NCI-H2171 (cell line): ENCODE measurements at regions not wholly inside any gene's neighbourhood (a gene's known extent, or its start where the extent isn't known, plus 50 kb on each side); places are given as distances from the start of the nearest gene placed in this dataset.
A peak's percentile ranks its signal among the peaks of the same experiment; 100 is the strongest.
"Not testable (repeated sequence)": the region's sequence is repeated elsewhere in the genome, so short reads cannot be mapped to it uniquely, and the experiment has no call there.

Experiments
- DNase-seq: peaks from one replicate; lab custom pipeline; 2025; lab: John Stamatoyannopoulos, UW

DNA sequence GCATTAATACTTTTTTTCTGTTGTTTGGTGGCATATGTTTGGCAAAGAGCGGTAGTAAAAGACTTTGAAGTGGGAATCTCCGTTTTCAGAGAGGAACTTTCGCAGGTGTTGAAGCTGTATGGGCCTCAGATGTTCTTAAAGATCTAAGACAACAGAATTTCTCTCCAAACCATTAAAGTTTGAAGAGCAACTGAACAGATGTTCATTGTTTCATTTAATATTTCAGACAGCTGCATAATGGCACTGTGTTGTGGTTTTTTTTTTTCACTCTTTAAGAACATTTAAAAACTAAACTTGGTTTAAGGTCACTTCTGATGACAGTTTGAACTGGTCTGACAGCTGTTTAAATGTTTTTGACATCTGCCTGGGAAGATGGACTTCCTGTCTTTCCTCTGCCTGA is 882.7 kb upstream of the PCDH10 start:
- peak; percentile 34 for DNase-seq

DNA sequence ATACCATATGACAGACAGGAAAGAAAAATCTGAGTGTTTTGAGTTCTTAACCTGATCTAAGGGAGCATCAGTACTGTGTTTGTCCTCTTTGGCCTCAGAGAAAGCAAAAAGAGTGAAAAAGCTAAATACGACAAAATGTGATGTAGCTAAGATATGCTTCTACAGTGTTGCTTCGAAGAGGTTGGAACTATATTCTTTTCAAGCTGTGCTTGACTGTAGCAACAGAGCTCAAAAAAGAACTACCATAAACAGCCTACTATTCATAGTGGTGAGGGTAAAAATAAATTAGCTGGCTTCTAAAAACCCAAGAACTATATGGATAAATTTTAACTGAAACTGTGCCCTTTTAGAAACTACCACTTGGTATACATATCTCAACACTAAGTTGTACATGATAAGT is 881.8 kb upstream of the PCDH10 start:
- DNase-seq, result no peak

DNA sequence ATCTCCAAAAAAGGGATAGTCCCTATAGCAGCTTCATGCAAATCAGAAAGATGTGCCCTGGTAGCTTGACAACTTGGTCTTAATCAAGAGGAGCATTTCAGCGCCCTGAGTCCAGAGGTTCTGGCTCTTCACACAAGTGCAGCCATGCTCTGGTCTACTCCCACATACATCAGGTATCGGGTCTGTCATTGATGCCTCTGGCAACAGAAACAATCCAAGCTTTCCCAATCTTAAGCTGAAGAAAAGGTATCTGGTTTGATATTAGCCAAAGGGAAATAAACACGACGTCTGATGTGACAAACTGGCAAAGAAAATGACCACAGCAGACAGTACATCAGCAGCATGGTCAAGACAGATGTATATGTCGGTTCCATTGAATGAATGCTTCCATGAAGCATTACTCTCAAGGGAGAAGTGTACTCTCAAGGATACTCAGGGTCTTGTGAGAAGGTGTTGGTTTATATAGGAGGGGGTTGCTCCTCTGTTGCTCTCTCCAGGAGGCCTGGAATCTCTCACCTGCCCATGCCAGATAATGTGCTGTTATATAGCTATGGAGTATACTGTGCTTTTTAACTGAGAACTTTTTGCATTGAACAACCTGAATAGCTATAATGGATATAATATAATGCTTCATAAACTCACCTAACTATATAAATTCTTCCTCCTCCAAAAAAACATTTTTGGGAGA is 879.6 kb upstream of the PCDH10 start:
- DNase-seq, result no peak

DNA sequence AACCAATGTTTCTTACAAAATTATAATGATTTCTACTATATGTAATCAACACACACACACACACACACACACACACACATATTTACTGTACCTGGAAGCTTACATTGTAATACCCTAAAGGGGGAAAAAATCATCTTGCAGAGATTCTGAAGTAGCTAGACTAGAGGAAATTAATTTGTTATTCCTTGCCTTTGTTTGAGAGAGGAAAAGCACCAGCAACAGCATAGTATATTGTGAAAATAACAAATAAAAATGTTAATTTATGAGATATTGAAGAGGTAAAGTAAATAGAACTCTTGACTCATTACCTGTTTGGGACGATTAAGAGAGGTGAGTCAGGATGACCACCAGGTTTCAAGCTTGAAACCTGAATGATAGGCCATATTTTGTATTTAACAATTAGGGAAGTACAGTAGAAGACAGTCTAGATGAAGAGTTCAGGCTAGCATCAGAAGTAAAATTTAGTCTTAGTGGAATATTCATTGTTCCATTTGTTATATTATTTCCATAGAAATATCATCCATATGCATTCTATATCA is 873.4 kb upstream of the PCDH10 start:
- no peak for DNase-seq

DNA sequence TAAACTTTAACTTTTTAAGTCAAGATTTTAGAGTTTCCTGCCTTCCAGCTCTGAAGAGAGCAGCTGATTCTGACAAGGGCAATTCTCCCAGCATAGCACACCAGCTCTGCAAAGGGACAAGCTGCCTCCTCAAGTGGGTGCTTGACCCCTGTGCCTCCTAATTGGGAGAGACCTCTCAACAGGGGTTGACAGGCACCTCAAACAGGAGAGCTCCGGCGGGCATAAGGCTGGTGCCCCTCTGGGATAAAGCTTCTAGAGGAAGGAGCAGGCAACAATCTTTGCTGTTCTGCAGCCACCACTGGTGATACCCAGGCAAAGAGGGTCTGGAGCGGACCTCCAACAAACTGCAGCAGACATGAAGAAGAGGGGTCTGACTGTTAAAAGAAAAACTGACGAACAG is 872.9 kb upstream of the PCDH10 start:
- DNase-seq, result no peak

DNA sequence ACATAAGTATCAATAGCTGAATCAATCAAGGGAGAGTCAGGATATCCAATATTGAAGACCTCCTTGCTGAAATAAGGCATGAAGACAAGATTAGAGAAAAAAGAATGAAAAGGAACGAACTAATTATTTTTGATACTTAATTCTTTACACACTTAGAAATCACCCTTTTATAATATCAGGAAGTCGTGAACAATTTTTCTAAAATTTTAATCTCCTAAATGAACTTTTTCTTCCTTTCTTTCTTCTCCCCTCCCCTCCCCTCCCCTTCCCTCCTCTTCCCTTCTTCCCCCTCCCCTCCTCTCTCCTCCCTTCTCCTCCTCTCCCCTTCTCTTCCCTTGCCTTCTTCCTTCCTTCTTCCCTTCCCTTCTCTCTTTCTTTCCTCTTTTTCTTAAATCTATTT is 872.1 kb upstream of the PCDH10 start:
- no peak for DNase-seq

DNA sequence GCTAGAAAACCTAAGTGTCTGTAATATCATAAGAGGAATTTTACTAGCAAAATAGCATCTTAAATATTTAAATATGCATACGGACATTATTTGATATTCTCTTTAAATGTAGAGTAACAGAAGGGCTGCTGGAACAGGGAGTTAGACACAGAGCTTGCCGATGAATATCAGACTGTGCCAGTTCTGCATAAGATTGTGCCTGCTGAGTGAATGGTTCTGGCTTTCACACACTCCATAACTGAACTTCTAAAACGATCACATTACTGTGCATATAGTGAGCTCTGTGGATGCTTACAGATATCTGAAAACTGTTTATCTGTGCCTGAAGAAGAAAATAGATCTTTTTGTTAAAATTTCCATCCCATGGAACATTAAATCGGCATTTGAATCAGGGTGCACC is 867.4 kb upstream of the PCDH10 start:
- no peak for DNase-seq

DNA sequence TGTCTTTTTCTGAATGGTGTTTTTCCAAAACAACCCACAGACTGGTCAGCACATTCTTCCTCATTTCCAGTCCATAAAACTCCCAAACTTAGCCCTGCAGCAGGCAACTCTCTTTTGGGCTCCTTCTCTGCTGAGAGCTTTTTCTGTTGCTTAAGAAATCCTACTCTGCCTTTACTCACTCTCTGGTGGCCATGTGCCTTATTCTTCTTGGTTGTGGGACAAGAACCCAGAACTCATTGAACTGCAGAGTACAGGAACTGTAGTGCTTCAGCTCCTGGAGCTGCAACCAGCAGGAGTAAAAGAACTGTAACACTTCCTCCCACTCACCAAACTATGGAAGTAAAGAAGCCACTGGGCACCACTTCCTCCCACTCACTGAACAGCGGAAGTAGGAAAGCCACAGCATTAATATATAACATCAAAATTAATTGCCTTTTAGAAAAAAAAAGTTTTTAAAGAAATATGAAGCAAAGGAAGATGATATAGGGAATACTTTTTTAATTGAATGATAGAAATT is 864.1 kb upstream of the PCDH10 start:
- DNase-seq, result no peak

DNA sequence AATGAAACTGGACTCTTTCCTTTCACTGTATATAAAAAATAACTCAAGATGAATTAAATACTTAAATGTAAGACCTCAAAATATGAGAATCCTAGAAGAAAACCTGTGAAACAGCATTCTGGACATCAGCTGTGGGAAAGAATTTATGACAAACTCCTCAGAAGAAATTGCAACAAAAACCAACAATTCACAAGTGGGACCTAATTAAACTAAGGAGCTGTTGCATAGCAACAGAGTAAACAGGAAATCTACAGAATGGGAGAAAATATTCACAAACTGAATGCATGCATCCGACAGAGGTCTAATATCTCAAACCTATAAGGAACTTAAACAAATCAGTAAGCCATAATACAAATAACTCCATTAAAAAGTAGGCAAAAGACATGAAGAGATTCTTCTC is 851.7 kb upstream of the PCDH10 start:
- DNase-seq, result no peak

DNA sequence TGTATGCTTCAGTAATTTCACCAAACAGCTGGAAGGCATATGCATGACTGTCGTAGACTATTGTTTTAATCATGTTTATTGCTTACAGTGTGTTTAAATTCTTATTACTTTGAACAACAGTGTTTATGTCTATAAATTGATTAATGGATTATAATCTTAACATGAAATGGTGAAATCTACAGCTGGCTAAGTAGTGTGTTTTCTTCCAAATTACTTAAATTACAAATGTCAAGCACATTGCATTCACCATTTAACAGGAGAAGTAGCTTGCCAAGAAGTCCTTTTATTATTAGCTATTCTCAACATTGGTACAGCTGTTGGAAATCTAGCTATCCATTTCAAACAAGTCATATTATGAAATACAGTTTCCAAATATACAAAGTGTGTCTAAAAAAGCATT is 849.3 kb upstream of the PCDH10 start:
- DNase-seq, result no peak

DNA sequence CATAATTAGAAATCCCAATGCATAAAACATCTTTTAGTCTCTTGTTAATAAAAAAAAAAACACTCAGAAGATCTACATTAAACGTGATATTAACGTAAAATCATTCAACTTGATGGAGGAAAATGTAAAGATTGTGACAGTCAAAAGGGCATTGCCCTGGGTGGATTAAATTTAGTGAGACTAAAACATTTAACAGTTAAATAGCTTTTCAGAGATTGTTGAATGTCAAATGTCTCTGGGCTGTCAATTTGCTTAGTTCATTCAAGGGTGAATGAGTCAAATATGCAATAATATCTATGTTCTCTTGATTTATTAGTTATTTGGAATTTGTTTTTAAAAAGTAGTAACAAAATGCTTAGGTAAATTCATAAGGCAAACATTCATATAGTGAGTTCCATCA is 836.6 kb upstream of the PCDH10 start:
- no peak for DNase-seq

DNA sequence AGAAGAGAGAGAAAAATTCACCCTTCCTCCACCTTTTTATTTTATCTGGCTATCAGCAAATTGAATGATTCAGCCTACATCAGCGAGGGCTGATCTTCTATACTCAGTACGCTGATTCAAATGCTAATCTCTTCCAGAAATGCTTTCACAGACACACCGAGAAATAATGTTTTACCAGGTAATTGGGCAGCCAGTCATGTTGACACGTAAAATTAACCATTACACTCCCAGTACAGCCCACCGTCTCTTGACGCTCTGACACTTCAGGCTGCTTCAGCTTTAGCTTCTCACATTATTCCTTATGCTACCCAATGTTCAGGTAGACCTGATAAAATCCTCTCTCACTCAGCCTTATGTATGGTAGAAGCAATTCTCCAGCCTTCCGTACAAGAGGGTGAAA is 835.2 kb upstream of the PCDH10 start:
- DNase-seq, result no peak

DNA sequence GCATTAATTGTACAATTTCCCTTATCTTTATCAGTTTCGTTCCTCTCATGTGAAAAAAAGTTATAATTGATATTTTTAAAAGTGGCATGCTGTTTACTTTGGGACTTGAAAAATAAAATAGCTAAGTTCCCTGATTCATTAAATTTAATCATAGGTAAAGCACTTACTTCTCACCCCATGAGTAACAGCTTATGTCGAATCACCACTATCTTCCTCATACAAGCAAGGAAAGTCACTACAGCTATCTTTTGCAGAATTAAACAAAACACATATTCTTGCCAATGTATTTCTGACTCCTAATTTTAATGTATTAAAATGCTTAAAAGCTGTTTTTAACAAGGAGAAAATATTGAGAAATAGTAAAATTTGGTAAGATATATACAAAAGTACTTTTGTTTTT is 832.4 kb upstream of the PCDH10 start:
- DNase-seq, result no peak

DNA sequence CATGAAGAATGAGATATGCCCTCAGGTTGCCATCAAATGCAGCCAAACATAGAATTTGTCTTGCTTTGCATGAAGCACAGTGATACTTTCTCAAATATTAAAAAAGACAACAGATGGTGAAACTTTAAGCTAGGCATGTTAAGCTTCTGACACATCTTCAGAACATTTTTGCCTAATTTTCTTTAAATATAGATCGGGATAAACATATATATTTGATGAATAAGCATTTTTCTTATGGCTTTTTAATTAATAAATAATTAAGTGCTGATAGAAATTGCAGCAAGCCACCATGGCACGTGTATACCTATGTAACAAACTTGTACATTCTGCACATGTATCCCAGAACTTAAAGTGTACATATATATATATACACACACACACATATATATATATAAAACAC is 831.2 kb upstream of the PCDH10 start:
- DNase-seq, result no peak

DNA sequence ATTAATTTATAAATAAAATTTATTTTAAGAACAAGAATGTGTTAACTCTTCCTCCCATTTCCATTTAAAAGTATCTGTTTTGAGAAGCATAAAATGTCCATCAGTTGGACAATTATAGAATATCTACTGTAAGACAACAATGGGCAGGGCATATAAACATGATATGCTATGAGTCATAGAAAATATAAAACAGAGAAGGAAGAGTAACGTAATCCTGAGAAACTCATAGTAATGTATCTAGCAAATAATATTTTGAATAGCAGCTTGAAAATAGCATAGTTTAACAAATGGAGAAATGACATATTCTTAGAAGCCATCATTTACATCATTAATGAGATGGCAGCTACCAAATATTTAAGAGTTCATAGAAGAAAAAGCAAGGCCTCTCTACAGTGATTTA is 820.3 kb upstream of the PCDH10 start:
- DNase-seq, result no peak

DNA sequence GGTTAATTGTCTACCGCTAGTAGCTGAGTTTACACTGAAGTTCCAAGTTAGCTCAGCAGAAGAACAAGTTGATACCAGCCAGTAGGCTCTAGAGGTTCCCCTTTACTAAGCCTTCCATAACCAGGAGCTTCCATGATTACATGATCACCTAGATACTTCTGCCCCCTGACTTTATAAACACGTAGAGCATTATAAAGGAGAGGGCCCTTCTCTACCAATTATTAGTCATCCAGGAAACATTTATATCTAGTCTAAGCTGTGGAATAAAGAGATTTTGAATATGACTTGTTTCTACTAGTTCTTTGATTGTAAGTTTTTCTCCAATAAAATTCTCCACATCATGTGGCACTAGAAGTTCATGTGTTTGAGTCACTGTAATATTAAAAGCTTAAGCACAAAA is 818.1 kb upstream of the PCDH10 start:
- no peak for DNase-seq

DNA sequence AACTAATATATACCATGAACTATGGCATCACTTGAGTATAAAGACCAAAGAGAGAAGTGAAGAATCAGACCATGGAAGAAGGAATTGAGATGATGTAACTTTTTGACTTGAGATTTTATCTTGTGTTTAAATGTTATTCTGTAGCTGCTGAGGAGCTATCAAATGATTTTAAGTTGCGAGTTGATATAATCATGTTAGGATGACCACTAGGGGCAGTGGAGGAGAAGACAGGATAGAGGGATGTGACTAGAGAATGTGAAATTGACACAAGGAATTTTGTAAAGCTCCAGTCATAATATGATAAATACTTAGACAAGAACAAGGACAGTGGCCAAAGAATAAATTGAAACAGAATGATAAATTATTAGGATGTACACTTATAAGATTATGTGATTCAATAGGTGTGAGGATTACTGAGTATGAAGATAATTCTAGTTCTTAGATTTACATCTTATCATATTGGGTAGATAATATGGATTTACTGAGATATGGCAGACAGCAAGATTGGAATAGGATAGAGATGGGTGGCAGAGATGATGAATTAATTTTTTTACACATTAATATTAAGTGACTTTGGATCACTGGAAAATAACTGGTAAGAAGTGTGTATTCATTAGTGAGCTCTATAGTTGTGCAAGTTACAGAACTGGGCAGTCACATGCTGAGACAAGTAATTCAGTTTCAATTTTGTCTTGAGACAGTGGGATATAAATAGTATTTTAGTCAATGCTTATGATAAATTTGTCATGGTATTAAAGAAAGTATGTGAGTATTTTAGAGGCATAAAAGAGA is 816.0 kb upstream of the PCDH10 start:
- DNase-seq, result peak; percentile 0

DNA sequence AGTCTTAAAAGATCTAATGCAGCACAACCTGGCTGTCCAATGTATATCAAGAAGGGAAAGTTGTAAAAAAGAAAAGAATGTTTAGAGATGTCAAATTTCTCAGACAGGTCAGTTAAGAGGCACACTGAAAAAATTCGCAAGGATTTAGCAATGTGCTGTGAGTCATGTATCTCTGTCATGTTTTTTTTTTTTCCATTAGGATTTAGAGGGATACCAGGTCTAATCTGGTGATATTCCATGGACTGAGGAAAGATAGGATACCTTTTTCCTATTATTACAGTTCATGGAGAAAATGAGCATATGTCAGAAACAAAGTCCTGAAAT is 815.4 kb upstream of the PCDH10 start:
- DNase-seq, result no peak

DNA sequence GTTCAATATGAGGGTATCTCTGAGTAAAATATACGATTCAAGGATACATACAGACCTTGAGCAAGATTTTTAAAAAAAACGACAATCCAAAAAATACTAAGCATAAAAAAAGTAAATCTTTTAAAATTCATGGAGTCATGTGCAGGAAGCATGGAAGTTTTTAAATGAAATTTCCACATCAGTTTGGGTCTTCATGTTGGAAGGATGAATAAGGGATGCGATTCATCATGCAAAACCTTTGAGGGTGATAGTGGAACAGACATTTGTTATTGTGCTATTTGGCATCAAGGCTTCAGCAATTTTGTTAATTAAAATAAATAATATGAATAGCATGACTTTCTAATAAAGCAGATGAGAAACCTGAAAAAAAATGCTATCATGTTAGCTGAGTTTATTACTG is 815.0 kb upstream of the PCDH10 start:
- DNase-seq, result no peak

DNA sequence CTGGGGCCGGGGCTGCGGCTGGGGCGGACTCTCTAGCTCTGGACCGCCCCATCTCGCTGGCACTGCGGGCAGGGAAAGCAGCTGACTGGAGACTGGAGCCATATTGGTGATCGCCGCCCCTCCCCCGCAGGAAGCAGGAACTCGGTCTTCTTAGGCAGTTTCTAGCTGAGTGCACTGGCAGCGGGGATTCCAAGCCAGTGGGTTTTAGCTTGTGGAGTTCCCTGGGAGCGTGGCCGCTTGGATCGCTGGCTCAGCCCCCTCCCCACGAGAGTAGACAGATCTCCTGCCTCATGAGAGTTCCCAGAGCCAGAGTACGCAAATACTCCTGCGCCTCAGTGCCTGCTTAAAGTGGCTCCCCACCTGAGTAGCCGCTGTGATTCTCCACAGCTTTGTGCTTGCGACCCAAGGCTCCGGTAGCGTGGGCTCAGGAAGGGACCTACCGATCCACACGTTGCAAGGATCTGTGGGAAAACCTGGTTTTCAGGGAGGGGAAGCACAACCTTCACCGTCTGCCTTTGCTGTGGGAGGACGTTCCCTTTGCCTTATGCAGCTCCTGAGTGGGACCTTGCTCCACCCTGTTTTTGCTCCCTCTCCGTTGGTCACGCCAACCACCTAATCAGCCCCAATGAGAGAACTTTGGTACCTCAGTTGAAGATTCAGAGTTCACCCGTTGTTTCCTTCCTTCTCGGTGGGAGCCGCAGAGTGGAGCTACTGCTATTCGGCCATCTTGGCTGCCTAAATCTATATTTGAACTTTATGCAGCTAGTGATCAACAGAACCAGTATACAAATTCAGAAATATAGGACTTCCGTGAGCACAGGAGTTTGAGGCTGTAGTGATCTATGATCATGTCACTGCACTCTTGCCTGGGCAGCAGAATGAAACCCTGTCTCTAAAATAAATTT is 803.9 kb upstream of the PCDH10 start:
- no peak for DNase-seq

DNA sequence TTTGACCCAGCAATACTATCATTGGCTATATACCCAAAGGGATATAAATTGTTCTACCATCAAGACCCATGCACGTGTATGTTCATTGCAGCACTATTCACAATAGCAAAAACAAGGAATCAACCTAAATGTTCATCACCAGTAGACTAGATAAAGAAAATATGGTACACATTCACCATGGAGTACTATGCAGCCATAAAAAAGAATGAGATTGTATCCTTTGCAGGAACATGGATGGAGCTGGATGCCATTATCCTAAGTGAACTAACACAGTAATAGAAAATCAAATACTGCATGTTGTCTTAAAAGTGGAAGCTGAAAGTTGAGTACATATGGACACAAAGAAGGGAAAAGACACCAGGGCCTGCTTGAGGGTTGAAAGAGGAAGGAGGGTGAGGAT is 803.1 kb upstream of the PCDH10 start:
- DNase-seq, result no peak

DNA sequence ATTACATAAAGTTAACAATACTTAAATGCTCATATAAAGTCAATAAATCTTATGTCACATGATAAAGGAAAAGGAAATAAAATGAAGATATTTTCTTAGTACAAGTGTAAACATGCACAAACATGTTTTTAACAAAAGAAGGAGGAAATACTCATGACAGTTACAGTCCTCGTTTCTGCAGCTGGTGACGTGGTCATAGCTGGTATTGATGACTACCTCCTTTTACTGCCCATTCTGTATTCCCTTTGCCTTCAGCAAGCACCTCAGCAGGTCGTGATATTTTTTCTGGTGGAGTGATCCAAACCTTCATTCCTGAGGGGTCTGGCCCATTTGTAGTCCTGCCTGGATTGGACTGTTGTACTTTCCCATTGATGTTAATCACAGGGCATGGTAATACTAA is 797.5 kb upstream of the PCDH10 start:
- not testable (repeated sequence) for DNase-seq

DNA sequence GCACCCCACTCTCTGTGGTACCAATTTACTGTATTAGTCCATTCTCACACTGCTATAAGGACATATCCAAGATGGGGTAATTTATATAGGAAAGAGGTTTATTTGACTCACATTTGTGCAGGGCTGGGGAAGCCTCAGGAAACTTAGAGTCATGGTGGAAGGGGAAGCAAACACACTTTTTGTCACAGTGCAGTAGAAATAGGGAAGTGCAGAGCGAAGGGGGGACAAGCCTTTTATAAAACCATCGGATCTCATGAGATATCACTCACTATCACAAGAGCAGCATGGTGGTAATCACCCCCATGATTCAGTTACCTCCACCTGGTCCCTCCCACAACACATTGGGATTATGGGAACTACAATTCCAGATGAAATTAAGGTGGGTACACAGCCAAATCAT is 766.9 kb upstream of the PCDH10 start:
- DNase-seq, result no peak
